ENCODE measurements at regions not wholly inside any gene's neighbourhood (a gene's known extent, or its start where the extent isn't known, plus 50 kb on each side); places are given as distances from the start of the nearest gene placed in this dataset.

DNA sequence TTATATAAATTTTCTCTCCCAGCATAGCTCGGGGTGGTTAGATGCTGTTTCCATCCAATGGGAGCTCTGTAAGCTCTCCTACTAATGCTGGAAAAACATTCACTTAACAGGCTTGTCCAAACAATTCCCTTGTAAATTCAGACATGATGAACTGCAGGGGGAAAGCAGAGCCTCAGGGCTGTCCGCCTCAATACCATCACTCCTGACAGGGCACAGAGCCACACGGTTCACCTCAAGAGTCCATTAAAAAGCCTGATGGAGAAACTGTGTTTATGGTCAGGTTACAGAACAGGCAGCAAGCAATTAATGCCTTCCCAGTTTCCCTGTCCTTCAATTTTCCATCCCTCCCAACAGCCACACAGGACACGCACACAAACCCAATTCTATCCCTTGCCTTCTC lies 171.0 kb downstream of the BRINP2 start:
- no peak overlapping the region for H2AFZ ChIP-seq (replicated peaks; ENCODE audit: low read length, poor library complexity)
- no peak overlapping the region for H2BK20ac ChIP-seq (ENCODE audit: low read depth, low read length)
- no peak overlapping the region for H3K23ac ChIP-seq (ENCODE audit: low read depth, low read length)
- H4K91ac ChIP-seq (ENCODE audit: insufficient read depth, low read depth, low read length): no peak overlapping the region
- no peaks in the 10 kb centered on the region for H3K79me1 ChIP-seq (ENCODE audit: low read depth in 1 of 2, low read length in 2 of 2)
- ChIA-PET CTCF (no interaction called here), POLR2A (ENCODE audit: unreplicated experiment) (no interaction called here)
- H3K27ac ChIP-seq (ENCODE audit: insufficient read depth, low read length): no peak overlapping the region
- intact Hi-C loops (cut with micrococcal nuclease) (no loop called here), dilution Hi-C loops (cut with HindIII; ENCODE audit: low sequenced_read_pairs, unreplicated experiment) (no loop called here), in situ Hi-C loops (cut with MboI; ENCODE audit: low sequenced_read_pairs) (loop anchor here (10.0 kb wide), 1 partner anchor 437 kb away; no protein-coding TSS in a partner anchor)
- H3K4me3 ChIP-seq (ENCODE audit: insufficient read depth, low read depth, low read length): no peak overlapping the region
- H2AK9ac ChIP-seq (replicated peaks; ENCODE audit: low read depth, low read length, poor library complexity): no peak overlapping the region
- no peaks in the 10 kb centered on the region for H3K27me3 ChIP-seq (ENCODE audit: control insufficient read depth, insufficient read depth, low read length)
- no peaks in the 10 kb centered on the region for H3K9me3 ChIP-seq (ENCODE audit: control insufficient read depth, insufficient read depth, low read length)
- no peak overlapping the region for H2AK5ac ChIP-seq (ENCODE audit: low read depth, low read length)
- no peaks in the 10 kb centered on the region; the same call in 1 of the 2 replicates for H4K20me1 ChIP-seq (ENCODE audit: insufficient read depth, low read length)
- DNase-seq: no peak
- H3K4ac ChIP-seq (ENCODE audit: low read depth, low read length): no peak overlapping the region
- H3K4me1 ChIP-seq (ENCODE audit: control insufficient read depth, insufficient read depth, low read length): no peaks in the 10 kb centered on the region
- H3K9me1 ChIP-seq (ENCODE audit: insufficient read depth, low read length): no peaks in the 10 kb centered on the region
- no peak overlapping the region for H3K56ac ChIP-seq (ENCODE audit: extremely low read depth, insufficient read depth, low read length)
- no peak overlapping the region for H3K18ac ChIP-seq (ENCODE audit: low read depth, low read length)
- H3K4me2 ChIP-seq (ENCODE audit: low read depth, low read length): no peak overlapping the region
- WGBS, 2 experiments (ENCODE audit: extremely low coverage in 2 of 2, insufficient read length in 1 of 2): 50% methylated on average over 3 of the region's 4 CpGs; no CpG with 5 or more reads in 1 of the 2 experiments
- H2BK15ac ChIP-seq (ENCODE audit: low read depth, low read length): no peak overlapping the region
- no peak overlapping the region for H3K9ac ChIP-seq (ENCODE audit: low read depth, low read length)
- TF ChIP-seq RCOR1 (IDR thresholded peaks at IDR 0.05; ENCODE audit: insufficient replicate concordance, low read length) (no peak), BHLHE40 (IDR thresholded peaks at IDR 0.05; ENCODE audit: low read depth, low read length) (no peak), CEBPB (IDR thresholded peaks at IDR 0.05; ENCODE audit: low read depth, low read length) (no peak), MAFK (IDR thresholded peaks at IDR 0.05; ENCODE audit: low read depth, low read length) (no peak), NFE2L2 (IDR thresholded peaks at IDR 0.05; ENCODE audit: low read depth, low read length) (no peak), CTCF (conservative IDR thresholded peaks at IDR 0.05; ENCODE audit: low read depth, low read length) (no peak), RFX5 (IDR thresholded peaks at IDR 0.05; ENCODE audit: low read depth, low read length) (no peak), MXI1 (IDR thresholded peaks at IDR 0.05; ENCODE audit: borderline replicate concordance, low read depth, low read length) (no peak)
- H4K5ac ChIP-seq (ENCODE audit: low read depth, low read length): no peak overlapping the region
- no TSS peak for BruUV-seq (replicated peaks)
- no peak overlapping the region for H2BK5ac ChIP-seq (ENCODE audit: low read depth, low read length, poor library complexity, severe bottlenecking)
- no peak for ATAC-seq (ENCODE audit: low read depth)
- H2BK120ac ChIP-seq (ENCODE audit: low read depth, low read length): no peak overlapping the region
- H4K8ac ChIP-seq (ENCODE audit: low read depth in 2 of 2, low read length in 2 of 2): no peak overlapping the region
- no peak overlapping the region for H3K14ac ChIP-seq (replicated peaks; ENCODE audit: low read depth, low read length)
- H3K36me3 ChIP-seq (ENCODE audit: control insufficient read depth, insufficient read depth, low read length): no peaks in the 10 kb centered on the region
